ENCODE measurements at regions not wholly inside any gene's neighbourhood (a gene's known extent, or its start where the extent isn't known, plus 50 kb on each side); places are given as distances from the start of the nearest gene placed in this dataset.
"Not testable (repeated sequence)": the region's sequence is repeated elsewhere in the genome, so short reads cannot be mapped to it uniquely, and the experiment has no call there.

DNA sequence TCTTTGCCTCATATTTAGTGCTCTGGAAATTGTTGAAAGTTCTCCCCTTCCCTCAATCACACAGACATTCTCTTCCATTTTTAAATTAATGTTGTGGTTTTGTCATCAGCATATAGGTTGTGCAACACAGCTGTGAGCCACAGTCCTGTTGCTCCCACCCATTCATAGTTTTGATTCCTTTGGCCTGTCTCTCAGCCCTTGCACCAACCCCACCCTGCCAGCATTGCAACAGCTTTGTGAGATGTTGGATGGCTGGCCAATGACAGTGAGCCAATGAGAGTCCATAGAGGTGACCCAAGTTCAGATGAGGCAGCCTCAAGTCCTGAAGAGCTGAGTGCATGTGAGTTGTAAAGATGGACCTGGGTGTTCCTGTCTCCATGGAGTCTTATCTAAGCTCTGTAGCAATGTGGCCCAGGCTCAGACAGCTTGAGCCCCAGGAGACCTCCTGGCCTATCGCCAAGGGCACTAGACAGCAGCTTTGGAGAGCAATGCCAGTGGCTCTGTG is 775.5 kb downstream of the RNF144A start:
- TF ChIP-seq, protein P1, sequence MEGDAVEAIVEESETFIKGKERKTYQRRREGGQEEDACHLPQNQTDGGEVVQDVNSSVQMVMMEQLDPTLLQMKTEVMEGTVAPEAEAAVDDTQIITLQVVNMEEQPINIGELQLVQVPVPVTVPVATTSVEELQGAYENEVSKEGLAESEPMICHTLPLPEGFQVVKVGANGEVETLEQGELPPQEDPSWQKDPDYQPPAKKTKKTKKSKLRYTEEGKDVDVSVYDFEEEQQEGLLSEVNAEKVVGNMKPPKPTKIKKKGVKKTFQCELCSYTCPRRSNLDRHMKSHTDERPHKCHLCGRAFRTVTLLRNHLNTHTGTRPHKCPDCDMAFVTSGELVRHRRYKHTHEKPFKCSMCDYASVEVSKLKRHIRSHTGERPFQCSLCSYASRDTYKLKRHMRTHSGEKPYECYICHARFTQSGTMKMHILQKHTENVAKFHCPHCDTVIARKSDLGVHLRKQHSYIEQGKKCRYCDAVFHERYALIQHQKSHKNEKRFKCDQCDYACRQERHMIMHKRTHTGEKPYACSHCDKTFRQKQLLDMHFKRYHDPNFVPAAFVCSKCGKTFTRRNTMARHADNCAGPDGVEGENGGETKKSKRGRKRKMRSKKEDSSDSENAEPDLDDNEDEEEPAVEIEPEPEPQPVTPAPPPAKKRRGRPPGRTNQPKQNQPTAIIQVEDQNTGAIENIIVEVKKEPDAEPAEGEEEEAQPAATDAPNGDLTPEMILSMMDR (IDR thresholded peaks at IDR 0.05; ENCODE audit: low read depth, low read length), result no peak
- no peak overlapping the region for H3K4me3 ChIP-seq (ENCODE audit: low read depth, low read length)

DNA sequence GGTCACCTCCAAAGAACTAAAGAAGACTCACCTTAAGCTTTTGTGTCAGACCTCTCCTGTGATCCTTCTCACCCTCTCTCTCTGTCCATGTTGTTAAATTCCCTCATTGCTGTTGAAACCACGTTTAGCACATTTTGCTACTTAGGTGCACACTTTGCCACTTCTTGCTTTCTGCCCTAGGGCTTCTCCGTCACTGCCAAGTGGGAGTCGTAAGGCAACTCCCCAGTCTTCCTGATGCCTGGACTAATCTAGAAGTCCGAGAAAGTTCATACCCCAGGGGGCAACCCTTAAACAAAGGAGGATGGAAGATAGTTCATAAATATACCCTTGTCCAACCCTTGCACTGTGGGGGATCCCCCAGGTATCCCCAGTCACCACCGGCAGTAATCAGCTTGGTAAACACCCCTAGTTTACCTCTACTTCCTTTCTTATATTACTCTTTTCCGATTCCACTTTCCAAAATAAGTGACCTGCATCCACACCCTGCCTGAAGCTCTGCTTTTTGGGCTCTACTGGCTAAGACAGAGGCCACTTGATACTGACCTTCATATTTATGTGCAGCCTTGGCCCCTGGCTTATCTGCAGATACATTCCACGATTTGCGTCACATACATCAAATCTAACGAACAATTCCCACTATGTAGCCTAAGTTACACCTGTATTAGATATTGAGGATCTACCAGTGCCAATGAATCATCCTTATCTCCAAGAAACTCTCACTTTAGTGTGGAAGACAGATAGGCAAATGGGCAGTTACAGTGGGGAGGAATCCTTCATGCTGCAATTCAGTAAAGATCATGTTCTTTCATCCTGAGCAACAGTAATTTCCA is 776.2 kb downstream of the RNF144A start:
- no peak overlapping the region for H3K4me3 ChIP-seq (ENCODE audit: low read depth, low read length)
- TF ChIP-seq, protein P1 (IDR thresholded peaks at IDR 0.05; ENCODE audit: low read depth, low read length), result no peak

DNA sequence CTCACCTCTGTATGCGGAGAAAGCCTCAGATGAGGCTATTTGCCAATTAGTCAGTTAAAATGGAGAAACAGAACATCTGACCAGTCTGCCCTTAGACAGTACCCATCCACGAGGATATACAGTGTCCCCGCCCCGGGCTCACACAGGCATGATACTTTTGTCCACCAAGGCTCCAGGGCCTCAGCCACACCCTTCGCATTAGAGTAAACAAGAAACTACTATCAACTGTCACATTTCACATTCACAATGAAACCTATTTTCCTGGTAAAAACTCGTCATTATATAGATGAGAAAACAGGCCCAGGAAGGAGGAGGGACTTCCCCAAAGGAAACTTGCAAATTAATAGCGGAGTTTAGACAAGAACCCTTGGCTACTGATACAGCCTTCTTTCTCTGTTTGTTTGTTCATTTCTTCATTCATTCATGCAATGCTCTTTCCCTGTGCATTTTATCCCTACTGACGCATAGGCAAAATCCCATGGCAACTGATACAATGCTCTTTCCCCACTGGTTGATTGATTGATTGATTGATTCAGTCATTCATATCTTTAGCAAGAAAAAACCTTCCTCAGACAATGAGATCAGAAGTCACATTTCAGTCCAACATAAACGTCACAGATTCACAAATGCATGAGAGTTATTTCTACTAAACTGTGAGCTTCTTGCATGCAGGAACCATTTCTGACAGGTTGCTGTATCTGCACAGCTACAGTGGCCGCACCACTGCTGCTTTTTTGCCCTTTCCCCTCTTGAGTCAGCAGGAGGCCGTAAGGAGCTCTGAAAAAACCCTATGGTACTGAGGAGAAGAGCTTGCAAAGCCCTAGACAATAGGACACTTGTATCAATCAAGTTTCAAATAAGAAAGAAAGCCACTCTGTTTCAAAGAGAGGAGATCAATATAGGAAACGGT is 777.1 kb downstream of the RNF144A start:
- H3K4me3 ChIP-seq (ENCODE audit: low read depth, low read length), result no peak overlapping the region
- TF ChIP-seq, protein P1 (IDR thresholded peaks at IDR 0.05; ENCODE audit: low read depth, low read length), result no peak

DNA sequence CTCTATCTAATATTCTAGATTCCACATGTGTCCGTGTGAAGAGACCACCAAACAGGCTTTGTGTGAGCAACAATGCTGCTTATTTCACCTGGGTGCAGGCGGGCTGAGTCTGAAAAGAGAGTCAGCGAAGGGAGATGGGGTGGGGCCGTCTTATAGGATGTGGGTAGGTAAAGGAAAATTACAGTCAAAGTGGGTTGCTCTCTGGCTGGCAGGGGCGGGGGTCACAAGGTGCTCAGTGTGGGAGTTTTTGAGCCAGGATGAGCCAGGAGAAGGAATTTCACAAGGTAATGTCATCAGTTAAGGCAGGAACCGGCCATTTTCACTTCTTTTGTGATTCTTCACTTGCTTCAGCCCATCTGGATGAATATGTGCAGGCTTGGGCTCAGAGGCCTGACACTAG is 779.3 kb downstream of the RNF144A start:
- not testable (repeated sequence) for H3K4me3 ChIP-seq (ENCODE audit: low read depth, low read length)

DNA sequence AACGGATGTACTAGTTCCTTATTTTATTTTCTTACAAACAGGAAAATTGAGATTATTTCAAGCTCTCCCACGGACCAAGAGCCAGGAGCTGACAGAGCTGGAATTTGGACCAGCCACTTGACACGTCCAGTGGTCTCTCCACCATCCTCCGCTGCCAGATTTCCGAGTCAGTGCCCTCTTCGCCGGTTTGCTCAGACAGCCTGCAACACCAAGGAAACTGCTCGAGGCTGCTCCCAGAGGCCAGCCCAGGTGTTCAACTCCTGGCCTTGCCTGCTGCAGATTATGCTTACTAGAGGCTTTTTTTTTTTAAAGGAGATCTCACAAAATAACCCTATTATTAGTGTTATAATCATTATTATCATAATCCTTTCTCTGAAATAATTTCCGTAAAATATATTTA is 779.8 kb downstream of the RNF144A start:
- H3K4me3 ChIP-seq (ENCODE audit: low read depth, low read length), result no peak overlapping the region
- TF ChIP-seq, protein P1 (IDR thresholded peaks at IDR 0.05; ENCODE audit: low read depth, low read length), result no peak

DNA sequence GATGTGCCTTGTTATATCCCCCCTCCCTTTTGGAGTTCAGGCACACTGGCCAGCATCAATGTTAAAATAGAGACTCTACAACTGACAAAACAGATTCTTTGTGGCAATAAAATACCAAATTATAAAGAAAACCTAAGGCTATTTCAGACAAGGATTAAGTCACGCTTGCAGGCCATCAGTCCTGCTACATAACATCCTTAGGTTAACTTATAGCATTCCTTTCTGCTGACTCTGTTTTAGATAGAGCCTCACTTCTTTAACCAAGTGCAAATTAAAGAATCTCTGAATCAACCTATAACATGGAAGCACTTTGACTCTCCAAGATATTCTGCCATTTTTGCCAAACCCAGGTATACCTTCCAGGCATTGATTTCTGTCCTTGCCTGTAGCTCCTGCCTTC is 784.6 kb downstream of the RNF144A start:
- TF ChIP-seq, protein P1 (IDR thresholded peaks at IDR 0.05; ENCODE audit: low read depth, low read length), result no peak
- H3K4me3 ChIP-seq (ENCODE audit: low read depth, low read length), result no peak overlapping the region

DNA sequence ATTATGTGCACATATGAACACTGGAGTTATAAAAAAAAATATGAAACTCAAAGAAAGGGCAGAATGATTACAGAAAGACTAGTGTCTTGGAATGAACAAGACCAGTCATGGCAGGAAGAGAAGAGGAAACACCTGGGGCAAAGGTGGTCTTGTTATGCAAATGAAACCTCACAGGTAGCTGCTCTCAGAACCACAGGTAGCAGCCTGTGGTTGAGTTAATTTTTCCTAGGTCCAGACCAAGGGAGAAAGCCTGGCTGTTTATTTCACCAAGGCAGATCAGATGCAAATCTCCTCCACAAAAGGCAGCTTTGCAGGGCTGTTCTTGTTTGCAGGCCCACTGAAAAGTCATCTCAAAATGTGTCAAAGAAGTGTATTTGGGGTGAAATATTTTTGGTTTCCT is 785.8 kb downstream of the RNF144A start:
- TF ChIP-seq, protein P1 (IDR thresholded peaks at IDR 0.05; ENCODE audit: low read depth, low read length), result no peak
- H3K4me3 ChIP-seq (ENCODE audit: low read depth, low read length), result no peak overlapping the region
